ENCODE measurements at regions not wholly inside any gene's neighbourhood (a gene's known extent, or its start where the extent isn't known, plus 50 kb on each side); places are given as distances from the start of the nearest gene placed in this dataset.

- TF ChIP-seq CTCF (conservative IDR thresholded peaks at IDR 0.05 in 1 of 2, IDR thresholded peaks at IDR 0.05 in 1 of 2; ENCODE audit: low read depth in 1 of 2, low read length in 2 of 2) (no peak), EZH2 (IDR thresholded peaks at IDR 0.05; ENCODE audit: low read length, missing control alignments) (no peak)
Measured at GRCh38 chr4:23485801-23486200, 404.0 kb downstream of the PPARGC1A start.

Measured in fibroblast of lung (primary cell).